ENCODE measurements at regions not wholly inside any gene's neighbourhood (a gene's known extent, or its start where the extent isn't known, plus 50 kb on each side); places are given as distances from the start of the nearest gene placed in this dataset.

- H3K9me3 ChIP-seq = no peaks in the 10 kb centered on the region
- no peak for DNase-seq
- no peak overlapping the region for H3K4me3 ChIP-seq
- no peak overlapping the region for H3K27ac ChIP-seq
- TF ChIP-seq CTCF (IDR thresholded peaks at IDR 0.05) (no peak), POLR2A (IDR thresholded peaks at IDR 0.05) (no peak)
- no peaks in the 10 kb centered on the region for H3K27me3 ChIP-seq
- no peaks in the 10 kb centered on the region for H3K36me3 ChIP-seq
- intact Hi-C loops (cut with DNase I; ENCODE audit: low total_unique reads) = no loop called here
- peaks cover 0 to 3% of the 10 kb centered on the region in 2 donors for H3K4me1 ChIP-seq
These were observed 126.8 kb downstream of the OSR1 start for GRCh38 chr2:19231625-19232024.

DNA sequence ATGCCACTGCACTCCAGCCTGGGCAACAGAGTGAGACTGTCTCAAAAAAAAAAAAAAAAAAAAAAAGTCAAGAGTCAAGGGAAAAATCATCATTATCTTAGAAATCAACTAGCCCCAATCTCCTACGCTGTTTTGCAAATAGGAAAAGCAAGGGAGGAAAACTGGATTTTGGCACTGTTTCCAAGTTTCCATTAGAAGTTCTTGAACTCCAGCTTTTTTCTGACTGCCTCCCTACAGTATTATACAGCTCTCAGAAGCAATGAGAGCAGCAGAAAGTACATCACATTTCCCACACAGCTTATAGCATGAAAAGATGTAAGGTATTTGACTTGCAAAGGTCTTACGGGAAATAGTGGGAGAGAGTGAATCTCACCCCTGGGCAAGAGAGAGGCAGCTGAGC is 127.8 kb downstream of the OSR1 start:
- no peak overlapping the region for H3K4me3 ChIP-seq
- no peaks in the 10 kb centered on the region for H3K36me3 ChIP-seq
- TF ChIP-seq POLR2A (IDR thresholded peaks at IDR 0.05) (no peak), CTCF (IDR thresholded peaks at IDR 0.05) (no peak)
- H3K27me3 ChIP-seq = no peaks in the 10 kb centered on the region
- DNase-seq = no peak
- intact Hi-C loops (cut with DNase I; ENCODE audit: low total_unique reads) = no loop called here
- no peaks in the 10 kb centered on the region for H3K9me3 ChIP-seq
- peaks cover 0 to 3% of the 10 kb centered on the region in 2 donors for H3K4me1 ChIP-seq
- H3K27ac ChIP-seq = no peak overlapping the region

DNA sequence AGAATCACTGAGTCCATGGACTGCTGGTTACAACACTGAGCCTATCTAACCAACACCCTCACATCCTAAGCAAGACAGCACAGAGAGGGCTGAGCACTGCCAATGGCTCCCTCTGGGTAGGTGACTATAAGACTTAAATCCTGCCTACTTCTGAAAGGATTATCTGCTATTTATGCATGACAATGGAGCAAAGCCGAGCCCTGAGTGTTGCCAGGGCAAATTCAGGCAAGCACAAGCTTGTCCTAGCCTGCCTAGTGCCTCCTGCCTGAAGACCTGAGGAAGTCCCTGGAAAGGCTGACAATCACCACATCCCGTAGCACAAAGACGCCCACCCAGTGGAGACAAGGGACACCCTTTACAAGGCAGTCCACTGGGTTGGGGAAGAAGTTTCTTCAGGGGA is 129.7 kb downstream of the OSR1 start:
- H3K4me3 ChIP-seq = no peak overlapping the region
- H3K4me1 ChIP-seq = peaks cover 0 to 3% of the 10 kb centered on the region in 2 donors
- H3K36me3 ChIP-seq = no peaks in the 10 kb centered on the region
- intact Hi-C loops (cut with DNase I; ENCODE audit: low total_unique reads) = no loop called here
- H3K27ac ChIP-seq = no peak overlapping the region
- DNase-seq = no peak
- TF ChIP-seq POLR2A (IDR thresholded peaks at IDR 0.05) = no peak
- TF ChIP-seq CTCF (IDR thresholded peaks at IDR 0.05) = no peak
- no peaks in the 10 kb centered on the region for H3K9me3 ChIP-seq
- H3K27me3 ChIP-seq = no peaks in the 10 kb centered on the region

DNA sequence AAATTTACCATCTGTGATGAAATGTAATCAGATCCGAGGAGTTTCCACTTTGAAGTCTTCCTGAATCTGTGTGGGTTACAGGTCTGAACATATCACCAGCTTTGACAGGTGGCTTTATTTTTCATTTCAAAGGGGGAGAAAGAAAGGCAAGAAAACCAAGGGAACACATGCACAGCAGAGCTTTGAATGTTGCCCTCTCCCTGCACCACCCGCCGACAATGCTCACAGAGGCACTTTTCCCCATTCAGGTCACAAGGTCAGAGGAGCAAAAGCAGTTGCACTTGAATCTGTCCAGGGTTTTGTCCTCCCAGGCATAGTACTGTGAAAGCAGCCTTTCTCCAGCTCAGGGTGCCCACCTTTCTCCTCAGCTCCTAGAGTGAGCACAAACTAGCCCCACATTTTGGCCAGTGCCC is 130.2 kb downstream of the OSR1 start:
- Histone ChIP-seq H3K9me3 (no peaks in the 10 kb centered on the region), H3K4me3 (no peak overlapping the region), H3K27me3 (no peaks in the 10 kb centered on the region), H3K36me3 (no peaks in the 10 kb centered on the region), H3K4me1 (peaks cover 0 to 3% of the 10 kb centered on the region in 2 donors), H3K27ac (no peak overlapping the region)
- intact Hi-C loops (cut with DNase I; ENCODE audit: low total_unique reads) = no loop called here
- no peak for DNase-seq
- TF ChIP-seq CTCF (IDR thresholded peaks at IDR 0.05) (no peak), POLR2A (IDR thresholded peaks at IDR 0.05) (no peak)

DNA sequence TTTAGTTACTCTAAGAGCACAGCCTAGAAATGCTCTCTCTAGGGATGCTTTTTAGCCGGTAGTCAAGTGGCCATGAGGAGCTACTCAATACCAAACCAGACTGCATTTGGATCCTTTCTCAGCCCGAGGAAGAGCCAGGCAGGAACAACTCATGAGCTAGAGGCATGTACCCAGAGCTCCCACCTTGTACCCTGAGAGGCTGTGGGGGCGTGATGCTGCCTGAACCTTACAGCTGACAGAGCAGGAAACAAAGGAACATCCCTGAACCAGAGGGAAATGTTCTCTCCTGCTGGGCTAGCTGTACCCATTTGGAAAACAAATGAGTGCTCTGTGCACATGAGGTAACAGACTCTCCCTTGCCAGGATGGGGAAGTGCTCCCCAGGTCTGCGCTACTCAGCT is 131.6 kb downstream of the OSR1 start:
- no peaks in the 10 kb centered on the region for H3K9me3 ChIP-seq
- peaks cover 0 to 3% of the 10 kb centered on the region in 2 donors for H3K4me1 ChIP-seq
- no peaks in the 10 kb centered on the region for H3K36me3 ChIP-seq
- DNase-seq = no peak
- H3K27me3 ChIP-seq = no peaks in the 10 kb centered on the region
- intact Hi-C loops (cut with DNase I; ENCODE audit: low total_unique reads) = no loop called here
- H3K4me3 ChIP-seq = no peak overlapping the region
- no peak overlapping the region for H3K27ac ChIP-seq
- no peak for TF ChIP-seq CTCF (IDR thresholded peaks at IDR 0.05)
- no peak for TF ChIP-seq POLR2A (IDR thresholded peaks at IDR 0.05)
